Hematopoietic multipotent progenitor cell treated with erythropoietin and hydrocortisone succinate and interleukin-3 and kit ligand, for 17 days (in vitro differentiated cells): ENCODE measurements at regions not wholly inside any gene's neighbourhood (a gene's known extent, or its start where the extent isn't known, plus 50 kb on each side); places are given as distances from the start of the nearest gene placed in this dataset.

ENCODE experiments used
- DNase-seq: peaks from one replicate; pipeline ENCODE4 v3.0.0-alpha.2; 2015; ENCODE audit warnings: low spot score

DNA sequence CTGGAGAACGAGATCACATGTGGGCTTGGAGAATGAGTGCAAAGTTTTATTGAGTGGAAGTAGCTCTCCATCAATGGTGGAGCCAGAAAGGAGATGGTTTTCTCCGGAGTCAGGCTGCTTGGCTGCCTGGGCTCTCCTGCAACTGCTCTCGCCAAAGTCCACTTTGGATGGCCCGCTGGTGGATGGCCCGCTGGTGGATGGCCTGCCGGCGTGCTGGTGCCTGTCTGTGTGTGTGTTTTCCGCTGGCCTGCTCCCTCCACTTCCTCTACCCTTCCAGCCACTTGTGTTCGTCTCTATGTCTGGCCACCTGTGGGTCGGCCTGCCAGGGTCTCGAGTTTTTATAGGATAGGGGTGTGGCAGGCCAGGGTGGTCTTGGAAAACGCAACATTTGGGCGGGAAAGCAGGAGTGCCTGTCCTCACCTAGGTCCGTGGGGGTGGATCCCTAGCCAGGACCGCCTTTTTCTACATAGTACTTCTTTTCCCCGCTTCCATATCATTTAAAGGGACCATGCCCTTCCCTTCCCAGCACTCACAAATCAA lies 1292.1 kb upstream of the PIK3C3 start:
- no peak for DNase-seq

- no peak for DNase-seq
Observed at GRCh38 chr18:40653682-40654081, 1301.4 kb upstream of the PIK3C3 start.

- DNase-seq, result no peak
Observed at GRCh38 chr18:40652321-40652720, 1302.7 kb upstream of the PIK3C3 start.

- no peak for DNase-seq
Observed at GRCh38 chr18:40651163-40651562, 1303.9 kb upstream of the PIK3C3 start.

- DNase-seq, result no peak
Observed at GRCh38 chr18:40642692-40643229, 1312.3 kb upstream of the PIK3C3 start.

- no peak for DNase-seq
Observed at GRCh38 chr18:40631319-40631718, 1323.7 kb upstream of the PIK3C3 start.

- DNase-seq, result no peak
Observed at GRCh38 chr18:40630496-40630895, 1324.5 kb upstream of the PIK3C3 start.

DNA sequence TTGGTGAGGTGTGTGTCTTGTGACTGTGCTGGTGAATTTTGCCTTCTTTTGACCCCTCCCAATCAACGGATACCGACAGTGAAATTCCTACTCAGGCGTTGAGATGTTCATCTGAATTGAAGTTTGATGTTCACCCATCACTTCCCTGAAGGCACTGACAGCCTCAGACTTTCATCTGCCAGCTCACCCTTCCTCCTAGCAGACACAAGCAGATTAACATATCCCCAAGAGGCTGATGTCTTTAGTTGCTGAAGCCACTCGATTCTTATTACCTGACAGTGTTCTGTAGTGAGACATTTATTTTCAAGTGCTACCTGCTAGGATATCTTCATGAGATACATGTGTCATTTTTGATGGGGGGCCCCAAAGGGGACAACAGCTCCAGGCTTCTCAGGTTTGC lies 1330.1 kb upstream of the PIK3C3 start:
- no peak for DNase-seq

DNA sequence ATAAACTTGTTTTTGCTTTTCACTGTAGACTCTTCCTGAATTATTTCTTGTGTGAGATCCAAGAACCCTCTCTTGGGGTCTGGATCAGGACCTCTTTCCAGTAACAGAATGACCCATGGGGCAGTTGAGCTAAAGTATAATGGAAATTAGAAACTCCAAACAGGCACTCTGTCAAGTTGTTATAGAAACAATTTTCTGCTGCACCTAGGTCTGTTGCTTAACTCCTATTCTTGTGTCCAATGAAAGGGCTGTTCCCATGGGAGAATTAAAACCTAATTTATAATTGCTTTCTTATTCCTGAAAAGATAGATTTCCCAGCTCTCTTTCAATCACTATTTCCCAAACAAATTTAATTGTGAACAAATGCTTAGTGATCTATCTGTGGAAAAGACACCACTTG lies 1341.3 kb upstream of the PIK3C3 start:
- DNase-seq, result no peak

DNA sequence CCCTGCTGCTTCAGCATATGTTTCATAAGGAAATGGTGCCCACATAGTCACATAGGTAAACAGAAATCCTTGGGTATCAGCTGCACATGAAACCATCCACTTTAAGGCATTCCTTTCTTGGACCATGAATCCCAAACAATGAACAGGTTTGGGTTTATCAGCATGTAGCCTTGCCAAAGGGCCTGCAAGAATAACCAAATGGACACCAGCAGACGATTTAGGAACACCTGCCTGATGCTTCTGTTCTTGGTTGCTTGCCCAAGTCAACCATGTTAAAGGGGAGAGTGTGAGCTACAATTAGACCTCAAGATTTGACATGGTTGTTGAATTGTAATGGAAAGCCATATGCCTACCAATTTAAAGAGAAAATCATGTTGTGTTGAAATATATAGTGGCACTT lies 1342.7 kb upstream of the PIK3C3 start:
- DNase-seq, result no peak

DNA sequence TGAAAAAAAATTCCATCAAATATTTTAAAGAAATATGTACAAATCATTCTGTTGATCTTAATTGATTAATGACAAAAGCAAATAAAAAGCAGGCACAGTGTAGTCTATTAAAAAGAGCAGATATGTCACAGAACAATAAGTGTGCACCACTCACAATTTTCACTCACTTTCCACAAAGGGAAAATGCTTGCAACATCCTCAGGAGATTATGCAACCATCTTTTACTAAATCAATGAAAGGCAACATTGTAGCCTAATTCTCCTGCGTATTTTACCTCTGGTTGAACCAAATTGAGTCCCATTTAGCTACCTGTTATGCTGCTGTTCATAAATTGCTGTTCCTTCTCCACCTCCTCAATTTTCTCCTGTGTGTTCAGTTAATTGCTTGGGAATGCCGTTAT lies 1346.8 kb upstream of the PIK3C3 start:
- no peak for DNase-seq

DNA sequence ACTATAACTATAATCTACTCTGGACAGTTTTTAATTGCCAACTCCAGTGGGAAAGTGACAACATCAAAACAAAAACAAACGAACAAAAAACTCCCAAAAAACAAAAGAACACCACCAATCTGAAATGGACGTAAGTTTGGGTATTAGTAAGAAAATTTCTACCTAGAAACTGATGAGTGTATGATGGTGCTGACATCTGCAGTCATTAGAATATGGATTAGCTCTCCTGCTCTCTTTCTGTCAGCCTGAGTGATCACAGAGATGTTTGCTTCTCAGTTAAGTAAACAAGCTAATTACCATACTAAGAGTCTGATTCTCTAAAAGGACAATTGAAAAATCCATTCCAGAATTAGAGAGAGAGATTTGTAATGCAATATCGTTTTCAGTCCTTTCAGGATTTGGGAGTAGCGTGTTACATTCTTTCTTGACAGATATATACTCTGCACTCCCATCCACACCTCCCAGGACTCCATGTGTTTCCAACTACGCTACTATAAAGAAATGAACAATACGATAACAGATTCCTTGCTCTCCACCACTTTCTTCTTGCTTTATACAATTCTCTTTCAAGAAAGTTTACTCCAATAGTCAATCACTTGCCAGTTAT lies 1347.4 kb upstream of the PIK3C3 start:
- DNase-seq, result no peak

GRCh38 chr18:40606996-40607395 lies 1348.0 kb upstream of the PIK3C3 start:
- no peak for DNase-seq

DNA sequence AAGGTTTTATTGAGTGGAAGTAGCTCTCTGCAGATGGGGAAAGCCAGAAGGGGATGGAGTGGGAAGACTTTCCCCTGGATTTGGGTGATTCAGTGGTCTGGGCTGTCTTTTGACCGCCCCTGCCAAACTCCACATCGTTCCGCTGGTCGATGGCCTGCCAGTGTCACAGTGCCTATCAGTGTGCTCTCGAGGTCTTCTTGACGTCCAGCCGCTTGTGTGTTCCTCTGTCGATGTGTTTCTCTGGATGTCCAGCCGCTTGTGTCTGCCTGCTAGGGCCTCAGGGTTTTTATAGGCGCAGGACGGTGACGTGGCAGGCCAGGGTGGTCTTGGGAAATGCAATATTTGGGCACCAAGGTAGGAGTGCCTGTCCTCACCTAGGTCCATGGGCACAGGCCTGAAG lies 1371.4 kb upstream of the PIK3C3 start:
- DNase-seq, result no peak

- no peak for DNase-seq
Observed at GRCh38 chr18:40582105-40582504, 1372.9 kb upstream of the PIK3C3 start.

- no peak for DNase-seq
Observed at GRCh38 chr18:40577981-40578365, 1377.1 kb upstream of the PIK3C3 start.

DNA sequence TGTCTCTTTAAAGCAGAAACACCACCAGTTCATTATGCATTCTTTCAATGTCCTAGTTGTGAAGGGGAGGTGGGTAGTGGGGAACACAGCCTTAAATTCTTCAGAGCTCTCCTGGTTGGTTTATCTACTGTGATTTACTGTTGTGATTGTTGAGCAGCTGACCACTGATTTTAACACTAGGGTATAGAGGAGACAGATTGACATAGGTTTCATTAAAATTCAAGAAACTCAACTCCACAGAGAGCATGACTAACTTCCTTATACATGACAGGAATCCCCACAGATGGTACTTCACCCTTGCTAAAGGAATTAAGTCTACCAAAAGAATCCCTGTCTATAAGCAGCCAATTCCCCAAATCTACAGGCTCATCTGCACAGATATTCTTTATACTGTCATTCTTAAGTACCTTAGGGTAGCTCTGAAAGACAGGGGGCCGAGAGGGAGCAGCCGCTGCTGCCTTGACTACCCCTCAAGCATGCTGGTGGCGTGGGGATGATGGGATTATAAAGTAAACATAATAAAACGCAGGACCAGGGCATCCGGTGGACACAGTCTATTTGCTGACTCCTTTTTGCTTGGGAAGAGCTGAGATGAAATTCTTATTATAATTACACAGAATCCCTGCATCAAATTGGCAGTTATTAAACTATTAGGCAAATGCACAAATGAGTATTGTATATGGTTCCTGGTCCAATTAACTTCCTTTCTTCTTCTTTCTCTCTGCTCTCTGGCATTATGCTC lies 1377.6 kb upstream of the PIK3C3 start:
- no peak for DNase-seq

- DNase-seq, result no peak
Observed at GRCh38 chr18:40576507-40577115, 1378.4 kb upstream of the PIK3C3 start.

DNA sequence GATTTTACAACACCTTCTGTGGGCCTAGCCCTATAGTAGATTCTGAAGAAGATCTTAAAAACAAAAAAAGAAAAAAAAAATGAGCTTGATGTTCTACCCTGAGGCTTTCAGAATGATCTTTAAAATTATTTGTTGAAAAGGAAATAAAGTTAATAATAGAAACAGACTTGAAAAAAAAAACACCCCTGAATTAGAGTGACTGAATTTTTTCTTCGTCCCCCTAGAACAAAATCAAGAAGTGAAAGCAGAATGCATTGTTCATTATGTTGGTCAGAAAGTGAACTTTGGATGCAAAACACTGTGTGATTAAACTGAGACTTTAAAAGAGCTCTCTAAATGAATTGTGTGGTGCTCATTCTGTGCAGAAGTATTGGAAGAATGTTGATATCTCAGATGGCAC lies 1384.4 kb upstream of the PIK3C3 start:
- DNase-seq, result no peak

DNA sequence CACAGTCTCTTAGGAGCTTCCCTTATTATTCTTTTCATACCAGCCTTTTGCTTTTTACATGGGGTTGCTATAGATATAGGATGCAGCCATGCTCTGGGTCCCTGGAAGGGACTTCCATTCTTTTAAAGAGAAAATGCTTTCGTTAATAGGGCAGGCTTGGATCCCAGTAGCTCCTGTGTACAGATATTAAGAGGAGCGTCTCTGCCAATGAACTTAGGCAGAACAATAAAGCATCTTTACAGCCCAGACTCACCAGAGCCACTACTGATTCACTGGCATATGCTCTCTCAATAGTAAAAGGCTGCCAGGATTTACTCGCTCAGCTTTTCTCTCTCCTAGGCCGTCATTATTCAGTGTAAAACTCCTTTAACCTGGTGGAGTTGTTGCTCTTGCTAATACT lies 1385.4 kb upstream of the PIK3C3 start:
- DNase-seq, result no peak

- DNase-seq, result no peak
Observed at GRCh38 chr18:40566510-40566844, 1388.6 kb upstream of the PIK3C3 start.

DNA sequence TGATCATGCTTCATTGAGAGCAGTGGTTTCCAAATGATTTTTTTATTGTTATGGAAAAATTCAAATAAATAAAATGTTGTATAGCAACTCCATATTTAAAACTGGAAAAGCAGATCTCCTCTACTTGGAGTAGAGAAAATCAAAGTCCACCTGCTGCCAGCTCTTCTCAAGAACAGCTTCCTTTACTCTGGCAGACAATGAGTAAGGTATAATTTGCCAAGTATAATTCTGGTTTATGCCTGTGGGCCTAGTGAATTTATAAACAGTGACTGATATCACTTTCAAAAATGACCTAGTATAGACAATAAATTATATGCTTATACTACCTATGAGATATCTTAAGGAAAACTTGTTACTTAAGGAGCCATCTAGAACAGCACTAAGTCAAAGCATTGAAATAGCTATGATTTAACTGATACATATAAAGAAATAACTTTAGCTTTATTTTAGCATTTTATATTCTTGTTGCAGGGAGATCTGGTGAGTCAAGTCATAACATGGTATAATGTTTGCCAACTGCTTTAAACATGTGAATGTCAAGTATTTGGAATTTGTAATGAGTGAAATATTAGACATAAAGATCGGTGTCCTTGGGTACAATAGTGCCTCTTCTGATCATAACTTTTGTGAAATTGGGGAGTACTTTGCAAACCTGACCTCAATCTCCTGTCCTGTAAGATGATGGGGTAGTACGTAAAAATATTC lies 1389.1 kb upstream of the PIK3C3 start:
- DNase-seq, result no peak

GRCh38 chr18:40559556-40559955 lies 1395.5 kb upstream of the PIK3C3 start:
- DNase-seq, result no peak
